ENCODE measurements at regions not wholly inside any gene's neighbourhood (a gene's known extent, or its start where the extent isn't known, plus 50 kb on each side); places are given as distances from the start of the nearest gene placed in this dataset.

- DNase-seq (ENCODE audit: low read depth, low spot score) = no peak
Measured at GRCh38 chr4:186932631-186933187, 209.1 kb upstream of the FAT1 start.

- no peak for DNase-seq (ENCODE audit: low read depth, low spot score)
Measured at GRCh38 chr4:186934244-186934643, 210.6 kb upstream of the FAT1 start.

- DNase-seq (ENCODE audit: low read depth, low spot score) = no peak
Measured at GRCh38 chr4:186934841-186935443, 211.3 kb upstream of the FAT1 start.

- no peak for DNase-seq (ENCODE audit: low read depth, low spot score)
Measured at GRCh38 chr4:186935901-186936300, 212.2 kb upstream of the FAT1 start.

GRCh38 chr4:186936496-186937375, 213.1 kb upstream of the FAT1 start:
- no peak for DNase-seq (ENCODE audit: low read depth, low spot score)

GRCh38 chr4:186939226-186939625, 215.6 kb upstream of the FAT1 start:
- DNase-seq (ENCODE audit: low read depth, low spot score) = no peak

- DNase-seq (ENCODE audit: low read depth, low spot score) = no peak
Measured at GRCh38 chr4:186939766-186940165, 216.1 kb upstream of the FAT1 start.

GRCh38 chr4:186940476-186940875, 216.8 kb upstream of the FAT1 start:
- no peak for DNase-seq (ENCODE audit: low read depth, low spot score)

GRCh38 chr4:186942758-186943377, 219.2 kb upstream of the FAT1 start:
- DNase-seq (ENCODE audit: low read depth, low spot score) = peak; percentile 62

GRCh38 chr4:186943411-186943810, 219.8 kb upstream of the FAT1 start:
- DNase-seq (ENCODE audit: low read depth, low spot score) = no peak

GRCh38 chr4:186946136-186946535, 222.5 kb upstream of the FAT1 start:
- DNase-seq (ENCODE audit: low read depth, low spot score) = no peak

GRCh38 chr4:186946682-186947294, 223.1 kb upstream of the FAT1 start:
- no peak for DNase-seq (ENCODE audit: low read depth, low spot score)

GRCh38 chr4:186948361-186949242, 224.9 kb upstream of the FAT1 start:
- DNase-seq (ENCODE audit: low read depth, low spot score) = no peak

GRCh38 chr4:186949847-186950246, 226.2 kb upstream of the FAT1 start:
- no peak for DNase-seq (ENCODE audit: low read depth, low spot score)

GRCh38 chr4:186952709-186953108, 229.1 kb upstream of the FAT1 start:
- DNase-seq (ENCODE audit: low read depth, low spot score) = no peak

GRCh38 chr4:186953599-186954260, 230.1 kb upstream of the FAT1 start:
- no peak for DNase-seq (ENCODE audit: low read depth, low spot score)

GRCh38 chr4:186954509-186954908, 230.9 kb upstream of the FAT1 start:
- DNase-seq (ENCODE audit: low read depth, low spot score) = no peak

GRCh38 chr4:186954956-186955355, 231.3 kb upstream of the FAT1 start:
- DNase-seq (ENCODE audit: low read depth, low spot score) = no peak

- no peak for DNase-seq (ENCODE audit: low read depth, low spot score)
Measured at GRCh38 chr4:186957952-186958555, 234.4 kb upstream of the FAT1 start.
